Peyer's patch (tissue), 4 donors: ENCODE measurements at regions not wholly inside any gene's neighbourhood (a gene's known extent, or its start where the extent isn't known, plus 50 kb on each side); places are given as distances from the start of the nearest gene placed in this dataset.

Source experiments
- DNase-seq, 3 donors: peaks; one replicate each; pipeline ENCODE4 v3.0.0-alpha.2; 2017 to 2019
- H3K27ac ChIP-seq, 4 donors: fragments of 200-600 bp; sonication (generic); one replicate each; pipeline ENCODE4 v1.5.1; 2016 to 2019
- H3K27me3 ChIP-seq, 2 donors: fragments of 200-600 bp; sonication (generic); one replicate each; pipeline ENCODE4 v1.5.1; 2019
- H3K36me3 ChIP-seq, 3 donors: fragments of 200-600 bp; sonication (generic); one replicate each; pipeline ENCODE4 v1.5.1; 2016 to 2019
- H3K4me1 ChIP-seq, 4 donors: fragments of 200-600 bp; sonication (generic); one replicate each; pipeline ENCODE4 v1.5.1; 2016 to 2019
- H3K4me3 ChIP-seq, 4 donors: fragments of 200-600 bp; sonication (generic); 1 replicate in 3 of 4; 2 replicates in 1 of 4; pipeline ENCODE4 v1.5.1; 2016 to 2019; ENCODE audit warnings: mild to moderate bottlenecking in 1 of 4
- H3K9me3 ChIP-seq, 4 donors: fragments of 200-600 bp; sonication (generic); one replicate each; pipeline ENCODE4 v1.5.1; 2016 to 2019; ENCODE audit warnings: mild to moderate bottlenecking in 1 of 4
- POLR2A ChIP-seq, 2 donors: fragments of 450-650 bp; IDR thresholded peaks; one replicate each; pipeline ENCODE4 v1.5.1; 2017; ENCODE audit warnings: antibody characterized with exemption in 2 of 2, mild to moderate bottlenecking in 2 of 2, moderate library complexity in 2 of 2
- TF ChIP-seq, protein P1 (sequence below), 6 experiments: fragments of 450-650 bp in 4 of 6; fragments of 200-600 bp in 2 of 6; sonication (generic) in 1 of 6; IDR thresholded peaks; one replicate each; pipeline ENCODE4 v1.5.1; 2017 to 2019; ENCODE audit warnings: antibody characterized with exemption in 6 of 6, mild to moderate bottlenecking in 3 of 6, moderate library complexity in 1 of 6

DNA sequence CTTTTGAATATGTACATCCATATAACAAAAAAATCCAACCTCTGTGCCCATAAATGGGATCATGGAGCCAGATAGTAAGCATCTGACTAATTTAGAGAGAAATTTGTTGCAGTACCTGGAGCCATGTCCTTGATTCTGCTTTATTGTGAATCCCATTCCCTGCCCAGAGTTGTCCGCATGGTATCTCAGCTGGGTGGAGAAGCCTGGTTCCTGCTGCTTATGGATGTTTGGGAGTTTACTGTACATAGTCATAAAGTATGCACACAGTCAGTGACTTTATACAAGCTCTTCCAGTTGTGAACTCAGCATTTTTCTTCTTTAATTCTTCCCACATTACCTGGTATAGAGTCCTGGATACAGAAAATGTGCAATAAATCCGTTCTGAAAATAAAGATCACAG lies 346.0 kb downstream of the FIGN start:
- no peaks in the 10 kb centered on the region for H3K4me1 ChIP-seq
- H3K4me3 ChIP-seq, result no peak overlapping the region
- H3K9me3 ChIP-seq, result no peaks in the 10 kb centered on the region
- no peak for DNase-seq
- H3K27ac ChIP-seq, result no peak overlapping the region
- no peak for TF ChIP-seq POLR2A (IDR thresholded peaks at IDR 0.05)
- TF ChIP-seq, protein P1, sequence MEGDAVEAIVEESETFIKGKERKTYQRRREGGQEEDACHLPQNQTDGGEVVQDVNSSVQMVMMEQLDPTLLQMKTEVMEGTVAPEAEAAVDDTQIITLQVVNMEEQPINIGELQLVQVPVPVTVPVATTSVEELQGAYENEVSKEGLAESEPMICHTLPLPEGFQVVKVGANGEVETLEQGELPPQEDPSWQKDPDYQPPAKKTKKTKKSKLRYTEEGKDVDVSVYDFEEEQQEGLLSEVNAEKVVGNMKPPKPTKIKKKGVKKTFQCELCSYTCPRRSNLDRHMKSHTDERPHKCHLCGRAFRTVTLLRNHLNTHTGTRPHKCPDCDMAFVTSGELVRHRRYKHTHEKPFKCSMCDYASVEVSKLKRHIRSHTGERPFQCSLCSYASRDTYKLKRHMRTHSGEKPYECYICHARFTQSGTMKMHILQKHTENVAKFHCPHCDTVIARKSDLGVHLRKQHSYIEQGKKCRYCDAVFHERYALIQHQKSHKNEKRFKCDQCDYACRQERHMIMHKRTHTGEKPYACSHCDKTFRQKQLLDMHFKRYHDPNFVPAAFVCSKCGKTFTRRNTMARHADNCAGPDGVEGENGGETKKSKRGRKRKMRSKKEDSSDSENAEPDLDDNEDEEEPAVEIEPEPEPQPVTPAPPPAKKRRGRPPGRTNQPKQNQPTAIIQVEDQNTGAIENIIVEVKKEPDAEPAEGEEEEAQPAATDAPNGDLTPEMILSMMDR (IDR thresholded peaks at IDR 0.05), result no peak
- H3K36me3 ChIP-seq, result no peaks in the 10 kb centered on the region
- H3K27me3 ChIP-seq, result no peaks in the 10 kb centered on the region

DNA sequence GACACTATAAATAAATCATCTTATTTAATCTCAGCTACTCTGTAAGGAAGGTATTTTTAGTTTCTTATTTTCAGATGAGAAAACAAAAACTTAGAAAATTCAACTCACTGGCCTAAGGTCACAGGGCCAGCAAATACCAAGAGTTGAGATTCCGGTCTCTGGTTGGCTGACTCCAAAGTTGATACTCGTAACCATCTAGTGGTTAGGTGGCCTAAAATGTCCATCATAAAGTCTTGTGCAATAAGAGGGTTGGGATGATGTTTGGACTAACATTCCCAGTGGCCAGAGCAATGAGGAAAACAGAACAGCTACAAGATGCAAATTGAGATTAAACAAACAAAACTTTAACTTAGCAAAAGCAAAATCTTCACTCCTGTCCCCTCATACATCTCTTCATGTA lies 360.3 kb downstream of the FIGN start:
- Histone ChIP-seq H3K9me3 (no peaks in the 10 kb centered on the region), H3K4me1 (no peaks in the 10 kb centered on the region), H3K36me3 (no peaks in the 10 kb centered on the region), H3K4me3 (no peak overlapping the region), H3K27me3 (no peaks in the 10 kb centered on the region), H3K27ac (no peak overlapping the region)
- TF ChIP-seq, protein P1 (IDR thresholded peaks at IDR 0.05), result no peak
- no peak for TF ChIP-seq POLR2A (IDR thresholded peaks at IDR 0.05)
- no peak for DNase-seq

GRCh38 chr2:163375070-163375469 lies 360.7 kb downstream of the FIGN start:
- Histone ChIP-seq H3K9me3 (no peaks in the 10 kb centered on the region), H3K27ac (no peak overlapping the region), H3K4me3 (no peak overlapping the region), H3K27me3 (no peaks in the 10 kb centered on the region), H3K36me3 (no peaks in the 10 kb centered on the region), H3K4me1 (no peaks in the 10 kb centered on the region)
- DNase-seq, result no peak
- no peak for TF ChIP-seq POLR2A (IDR thresholded peaks at IDR 0.05)
- TF ChIP-seq, protein P1 (IDR thresholded peaks at IDR 0.05), result no peak

DNA sequence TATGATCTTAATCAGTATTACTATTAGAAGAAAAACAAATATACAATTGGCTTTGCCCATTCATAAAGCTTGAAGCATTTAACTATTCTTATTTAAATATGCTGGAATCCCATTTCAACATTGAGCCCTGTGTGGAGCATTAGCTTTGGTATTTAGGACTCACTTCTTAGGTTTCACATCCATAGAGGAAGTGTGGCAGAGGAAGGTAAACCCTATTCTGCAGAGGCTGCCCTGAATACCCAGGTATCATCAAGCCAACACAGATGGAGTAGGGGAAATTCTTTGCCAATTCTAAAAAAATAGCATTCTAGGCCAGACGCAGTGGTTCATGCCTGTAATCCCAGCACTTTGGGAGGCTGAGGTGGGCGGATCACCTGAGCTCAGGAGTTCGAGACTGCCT lies 361.5 kb downstream of the FIGN start:
- Histone ChIP-seq H3K4me1 (no peaks in the 10 kb centered on the region), H3K27ac (no peak overlapping the region), H3K36me3 (no peaks in the 10 kb centered on the region), H3K4me3 (no peak overlapping the region), H3K9me3 (no peaks in the 10 kb centered on the region), H3K27me3 (no peaks in the 10 kb centered on the region)
- no peak for DNase-seq
- TF ChIP-seq, protein P1 (IDR thresholded peaks at IDR 0.05), result no peak
- TF ChIP-seq POLR2A (IDR thresholded peaks at IDR 0.05), result no peak

- TF ChIP-seq, protein P1 (IDR thresholded peaks at IDR 0.05), result no peak
- TF ChIP-seq POLR2A (IDR thresholded peaks at IDR 0.05), result no peak
- Histone ChIP-seq H3K27ac (no peak overlapping the region), H3K4me1 (no peaks in the 10 kb centered on the region), H3K36me3 (no peaks in the 10 kb centered on the region), H3K4me3 (no peak overlapping the region), H3K9me3 (no peaks in the 10 kb centered on the region), H3K27me3 (no peaks in the 10 kb centered on the region)
- no peak for DNase-seq
Observed at GRCh38 chr2:163373496-163373895, 362.3 kb downstream of the FIGN start.
